OCI-LY1 (cell line): ENCODE measurements at regions not wholly inside any gene's neighbourhood (a gene's known extent, or its start where the extent isn't known, plus 50 kb on each side); places are given as distances from the start of the nearest gene placed in this dataset.

Experiments used
- CTCF ChIP-seq: fragments of 200-600 bp; sonication (generic), shearing (Covaris generic); IDR thresholded peaks from 2 replicates; pipeline ENCODE4 v1.5.1; 2017; ENCODE audit warnings: mild to moderate bottlenecking, antibody characterized with exemption, low read length, moderate library complexity, mixed read lengths
- EZH2 ChIP-seq: fragments of 200-600 bp; sonication (generic), shearing (Covaris generic); IDR thresholded peaks from 2 replicates; pipeline ENCODE4 v1.8.0; 2017; ENCODE audit warnings: borderline replicate concordance, mixed run types, mild to moderate bottlenecking, antibody characterized with exemption, low read length, moderate library complexity, mixed read lengths

- TF ChIP-seq CTCF (no peak), EZH2 (no peak)
Measured at GRCh38 chr11:113533425-113533698, 58.2 kb upstream of the DRD2 start.
